OCI-LY7 (cell line): ENCODE measurements at regions not wholly inside any gene's neighbourhood (a gene's known extent, or its start where the extent isn't known, plus 50 kb on each side); places are given as distances from the start of the nearest gene placed in this dataset.

ENCODE experiments used
- BruUV-seq: library from RNA; stranded (reverse); fragments of 400-500 nt; replicated peaks from 2 replicates; lab custom pipeline; 2021; lab: Mats Ljungman, UMichigan
- CTCF ChIA-PET: fragments of 300-600 bp; sonication (Branson Sonifier 250); formaldehyde crosslinking; loops from one replicate; lab custom pipeline; 2022; ENCODE audit warnings: antibody characterized with exemption; ENCODE audit not compliant: unreplicated experiment; lab: Charles Lee
- POLR2A ChIA-PET: fragments of 300-600 bp; sonication (Branson Sonifier 250); formaldehyde crosslinking; loops from one replicate; lab custom pipeline; 2022; ENCODE audit warnings: antibody characterized with exemption; lab: Charles Lee
- DNase-seq: peaks from one replicate; pipeline ENCODE4 v3.0.0-alpha.2; 2015; ENCODE audit warnings: low spot score
- H2AFZ ChIP-seq: fragments of 200-600 bp; sonication (generic), shearing (Covaris generic); 2 replicates; pipeline ENCODE4 v1.6.1; 2014; ENCODE audit warnings: mild to moderate bottlenecking, antibody characterized with exemption, low read length, moderate library complexity
- H3K27ac ChIP-seq: fragments of 200-600 bp; sonication (generic); 2 replicates; pipeline ENCODE4 v1.5.1; 2014; ENCODE audit warnings: mixed run types, low read depth, mild to moderate bottlenecking, moderate library complexity, low read length, inconsistent platforms; ENCODE audit not compliant: poor library complexity, severe bottlenecking
- H3K36me3 ChIP-seq: fragments of 200-600 bp; sonication (generic); 2 replicates; pipeline ENCODE4 v1.6.1; 2014; ENCODE audit warnings: mild to moderate bottlenecking, antibody characterized with exemption, low read length, moderate library complexity, mixed read lengths; ENCODE audit not compliant: insufficient read depth
- H3K4me1 ChIP-seq: fragments of 200-600 bp; sonication (generic); 2 replicates; pipeline ENCODE4 v1.5.1; 2014; ENCODE audit warnings: mild to moderate bottlenecking, low read length; ENCODE audit not compliant: insufficient read depth, poor library complexity, severe bottlenecking
- H3K4me2 ChIP-seq: fragments of 200-600 bp; sonication (generic); 2 replicates; pipeline ENCODE4 v1.6.1; 2014; ENCODE audit warnings: mild to moderate bottlenecking, low read length
- H3K4me3 ChIP-seq: fragments of 200-600 bp; sonication (generic); 2 replicates; pipeline ENCODE4 v1.5.1; 2014; ENCODE audit warnings: mild to moderate bottlenecking, low read depth, low read length; ENCODE audit not compliant: poor library complexity, severe bottlenecking
- H3K79me2 ChIP-seq: fragments of 200-600 bp; sonication (generic); 2 replicates; pipeline ENCODE4 v1.6.1; 2016; ENCODE audit warnings: low read depth, mild to moderate bottlenecking, low read length, moderate library complexity, mixed read lengths; ENCODE audit not compliant: insufficient read depth
- H3K9me2 ChIP-seq: fragments of 200-600 bp; sonication (generic); 2 replicates; pipeline ENCODE4 v1.6.1; 2016; ENCODE audit warnings: mild to moderate bottlenecking, low read length, mixed read lengths; ENCODE audit not compliant: insufficient read depth
- H3K9me3 ChIP-seq: fragments of 200-600 bp; sonication (generic); 2 replicates; pipeline ENCODE4 v1.6.1; 2014; ENCODE audit warnings: mild to moderate bottlenecking, mixed run types, low read length, mixed read lengths
- H4K20me1 ChIP-seq: fragments of 200-600 bp; sonication (generic); 2 replicates; pipeline ENCODE4 v1.6.1; 2014; ENCODE audit warnings: mild to moderate bottlenecking, antibody characterized with exemption, low read length, moderate library complexity, mixed read lengths; ENCODE audit not compliant: insufficient read depth
- CTCF ChIP-seq: fragments of 200-600 bp; sonication (generic); conservative IDR thresholded peaks from 2 replicates; pipeline ENCODE4 v1.5.1; 2014; ENCODE audit warnings: mild to moderate bottlenecking, antibody characterized with exemption, low read length, moderate library complexity, mixed read lengths
- EZH2phosphoT487 ChIP-seq: fragments of 200-600 bp; sonication (generic); IDR thresholded peaks from 2 replicates; pipeline ENCODE4 v1.6.1; 2018; ENCODE audit warnings: low read depth, borderline replicate concordance, mild to moderate bottlenecking, mixed run types, antibody characterized with exemption, low read length, moderate library complexity, mixed read lengths
- intact Hi-C: fragments of 100-400 bp; cut with micrococcal nuclease; formaldehyde crosslinking; loops from one replicate; pipeline ENCODE4 v1.10.0; 2022; ENCODE audit not compliant: unreplicated experiment

- intact Hi-C loops: no loop called here
- H3K9me3 ChIP-seq: no peaks in the 10 kb centered on the region
- H3K36me3 ChIP-seq: no peaks in the 10 kb centered on the region
- no peaks in the 10 kb centered on the region for H3K79me2 ChIP-seq
- CTCF ChIA-PET: no interaction called here
- no peaks in the 10 kb centered on the region for H3K9me2 ChIP-seq
- BruUV-seq: no TSS peak
- DNase-seq: no peak
- no peak overlapping the region for H3K27ac ChIP-seq
- no peak for TF ChIP-seq EZH2phosphoT487
- no peak for TF ChIP-seq CTCF
- H3K4me2 ChIP-seq: no peak overlapping the region
- POLR2A ChIA-PET: no interaction called here
- H2AFZ ChIP-seq: no peak overlapping the region
- H3K4me3 ChIP-seq: no peak overlapping the region
- no peaks in the 10 kb centered on the region for H4K20me1 ChIP-seq
- H3K4me1 ChIP-seq: no peaks in the 10 kb centered on the region
These were observed 463.7 kb upstream of the DSEL start for GRCh38 chr18:67980241-67980640.

- H3K4me1 ChIP-seq: no peaks in the 10 kb centered on the region
- no peaks in the 10 kb centered on the region for H3K36me3 ChIP-seq
- H3K9me3 ChIP-seq: no peaks in the 10 kb centered on the region
- POLR2A ChIA-PET: interaction anchor here (0.6 kb wide), 1 partner anchor 97 kb away, joined by 3 read pairs; no protein-coding TSS in a partner anchor
- TF ChIP-seq EZH2phosphoT487 (no peak), CTCF (no peak)
- no peaks in the 10 kb centered on the region for H3K9me2 ChIP-seq
- H3K79me2 ChIP-seq: no peaks in the 10 kb centered on the region
- BruUV-seq: no TSS peak
- H2AFZ ChIP-seq: no peak overlapping the region
- no peak overlapping the region for H3K4me3 ChIP-seq
- intact Hi-C loops: no loop called here
- no peak overlapping the region for H3K4me2 ChIP-seq
- CTCF ChIA-PET: no interaction called here
- no peak for DNase-seq
- no peak overlapping the region for H3K27ac ChIP-seq
- no peaks in the 10 kb centered on the region for H4K20me1 ChIP-seq
These were observed 460.6 kb upstream of the DSEL start for GRCh38 chr18:67977067-67977616.

DNA sequence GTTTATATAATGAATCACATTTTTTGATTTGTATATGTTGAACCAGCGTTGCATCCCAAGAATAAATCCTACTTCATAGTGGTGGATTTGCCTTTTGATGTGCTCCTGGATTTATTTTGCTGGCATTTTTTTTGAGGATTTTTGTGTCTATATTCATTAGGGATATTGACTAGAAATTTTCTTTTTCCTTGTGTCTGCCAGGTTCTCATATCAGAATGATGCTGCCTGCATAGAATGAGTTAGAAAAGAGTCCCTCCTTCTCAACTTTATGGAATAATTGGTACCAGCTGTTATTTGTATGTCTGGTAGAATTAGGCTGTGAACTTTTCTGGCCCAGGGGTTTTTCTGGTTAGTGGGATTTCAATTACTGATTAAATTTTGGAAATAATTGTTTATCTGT, 457.4 kb upstream of the DSEL start:
- Histone ChIP-seq H3K4me1 (no peaks in the 10 kb centered on the region), H3K79me2 (no peaks in the 10 kb centered on the region), H4K20me1 (no peaks in the 10 kb centered on the region), H3K4me3 (no peak overlapping the region), H3K27ac (no peak overlapping the region), H3K9me2 (no peaks in the 10 kb centered on the region), H3K4me2 (no peak overlapping the region), H2AFZ (no peak overlapping the region), H3K9me3 (no peaks in the 10 kb centered on the region), H3K36me3 (no peaks in the 10 kb centered on the region)
- POLR2A ChIA-PET: no interaction called here
- no TSS peak for BruUV-seq
- DNase-seq: no peak
- TF ChIP-seq EZH2phosphoT487 (no peak), CTCF (no peak)
- intact Hi-C loops: no loop called here
- CTCF ChIA-PET: no interaction called here
